ENCODE measurements at regions not wholly inside any gene's neighbourhood (a gene's known extent, or its start where the extent isn't known, plus 50 kb on each side); places are given as distances from the start of the nearest gene placed in this dataset.

DNA sequence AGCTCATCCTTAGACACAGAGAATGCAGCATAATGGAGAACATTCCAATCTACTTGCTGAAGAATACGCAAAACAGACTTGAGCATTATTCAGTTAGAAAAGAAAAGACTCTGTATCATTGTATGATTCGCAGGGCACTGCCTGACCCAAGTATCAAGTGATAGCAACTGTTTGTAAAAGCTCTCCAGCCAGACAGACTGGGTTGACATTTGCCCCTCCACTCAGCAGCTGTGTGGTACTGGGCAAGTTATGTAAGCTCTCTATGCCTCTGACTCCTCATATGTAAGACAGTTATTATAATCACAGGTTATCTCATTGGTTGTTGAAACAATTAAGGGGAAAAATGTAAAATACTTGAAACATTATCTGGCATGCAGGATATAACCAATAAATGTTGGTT is 505.0 kb downstream of the ELAVL2 start:
- no peak for TF ChIP-seq CTCF (IDR thresholded peaks at IDR 0.05; ENCODE audit: low read depth, low read length)
- no peak for TF ChIP-seq MAX (IDR thresholded peaks at IDR 0.05; ENCODE audit: low read depth, low read length)
- no peak for TF ChIP-seq POLR2A (IDR thresholded peaks at IDR 0.05; ENCODE audit: extremely low read depth, insufficient read length)
- no peak for TF ChIP-seq MYC (IDR thresholded peaks at IDR 0.05; ENCODE audit: low read depth, low read length)
